ENCODE measurements at regions not wholly inside any gene's neighbourhood (a gene's known extent, or its start where the extent isn't known, plus 50 kb on each side); places are given as distances from the start of the nearest gene placed in this dataset.

DNA sequence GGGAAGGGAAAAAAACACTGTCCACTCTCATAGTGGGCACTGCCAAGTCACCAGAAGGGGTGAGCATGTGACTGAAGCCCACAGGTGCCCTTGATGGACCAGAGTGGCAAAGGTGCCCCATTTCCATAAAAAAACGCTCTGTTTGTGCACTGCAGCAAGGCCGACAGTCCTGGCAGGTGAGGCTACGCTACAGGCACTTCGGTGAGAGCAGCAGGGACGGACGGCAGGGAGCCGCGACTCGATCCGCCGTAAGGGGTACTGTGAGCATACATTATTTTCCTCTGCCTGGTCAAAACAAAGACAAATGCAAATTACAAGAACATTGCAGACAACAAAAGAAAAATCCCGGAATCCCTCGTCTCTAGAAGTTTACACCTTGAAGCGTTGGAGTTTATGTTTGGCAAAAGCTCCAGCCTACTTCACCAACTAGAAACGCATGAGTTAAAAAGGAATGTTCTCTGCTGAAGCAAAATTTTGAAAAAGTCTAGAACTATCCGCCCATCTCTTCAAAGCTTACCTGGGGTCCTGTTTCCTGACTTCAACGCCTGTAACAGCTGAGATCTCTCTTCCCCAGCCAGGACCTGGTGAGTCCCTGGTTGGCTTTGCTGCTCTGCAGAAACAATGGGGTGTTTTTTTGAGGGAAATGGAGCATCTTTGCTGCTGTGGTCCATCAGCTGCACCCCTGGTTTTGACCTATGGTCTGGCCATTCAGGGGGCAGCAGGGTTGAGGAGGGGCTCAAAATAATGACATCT lies 52.9 kb upstream of the RFLNA start:
- DNase-seq (ENCODE audit: low spot score) = no peak

DNA sequence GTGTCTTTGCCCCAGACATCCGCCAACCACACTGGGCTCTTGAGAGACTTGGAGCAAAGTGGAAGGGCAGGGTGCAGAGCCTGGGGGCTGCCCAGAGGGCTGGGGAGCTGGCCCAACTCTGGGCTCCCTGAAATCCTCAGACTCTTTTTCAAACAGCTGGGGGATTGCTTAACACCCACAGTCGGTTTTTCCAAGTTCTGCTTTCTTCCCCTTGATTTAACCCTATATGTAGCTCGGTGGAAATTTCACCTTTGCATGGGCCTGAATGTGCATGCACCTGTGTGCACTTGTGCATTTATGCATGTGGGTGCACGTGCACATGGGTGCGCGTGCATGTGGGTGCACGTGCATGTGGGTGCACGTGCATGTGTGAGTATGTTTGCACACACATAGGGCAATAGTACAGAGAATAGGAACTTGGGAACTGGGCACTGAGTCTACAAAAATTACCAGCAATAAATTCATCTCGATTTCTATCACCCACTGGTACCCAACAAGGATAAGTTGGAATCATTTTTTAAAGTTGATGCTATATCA lies 52.3 kb upstream of the RFLNA start:
- peak; percentile 45 for DNase-seq (ENCODE audit: low spot score)

DNA sequence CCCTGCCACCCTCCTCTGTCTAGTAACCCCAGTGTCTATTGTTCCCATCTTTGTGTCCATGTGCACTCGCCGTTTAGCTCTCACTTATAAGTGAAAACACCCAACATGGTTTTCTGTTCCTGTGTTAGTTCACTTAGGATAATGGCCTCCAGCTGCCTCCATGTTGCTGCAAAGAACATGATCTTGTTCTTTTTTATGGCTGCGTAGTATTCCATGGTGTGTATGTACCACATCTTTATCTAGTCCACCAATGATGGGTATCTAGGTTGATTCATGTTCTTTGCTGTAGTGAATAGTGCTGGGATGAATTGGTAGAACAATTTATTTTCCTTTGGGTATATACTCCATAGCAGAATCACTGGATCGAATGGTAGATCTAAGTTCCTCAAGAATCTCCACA lies 51.0 kb upstream of the RFLNA start:
- no peak for DNase-seq (ENCODE audit: low spot score)
